ENCODE measurements at regions not wholly inside any gene's neighbourhood (a gene's known extent, or its start where the extent isn't known, plus 50 kb on each side); places are given as distances from the start of the nearest gene placed in this dataset.
"Not testable (repeated sequence)": the region's sequence is repeated elsewhere in the genome, so short reads cannot be mapped to it uniquely, and the experiment has no call there.

DNA sequence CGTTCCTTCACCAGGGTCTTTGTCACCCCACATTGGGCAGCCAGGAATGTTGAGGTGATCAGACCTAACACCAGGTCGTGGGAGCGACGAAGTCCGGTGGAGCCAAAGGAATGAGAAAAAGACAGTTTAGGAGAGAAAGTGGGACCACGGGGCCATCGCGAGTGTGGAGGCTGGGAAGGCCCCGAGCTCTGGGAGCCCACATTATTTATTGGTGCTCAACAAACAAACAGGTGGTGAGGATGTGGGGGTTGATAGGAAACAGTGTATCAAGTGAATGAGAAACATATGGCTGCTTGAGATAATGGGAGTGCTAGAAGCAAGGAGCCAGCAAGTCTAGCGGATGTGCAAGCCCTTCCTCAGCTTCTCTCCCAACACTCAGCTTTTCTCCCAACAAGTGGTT is 287.1 kb upstream of the SGK1 start:
- no peak for DNase-seq (ENCODE audit: low read depth in 2 of 2)

GRCh38 chr6:134604014-134604676 is 286.2 kb upstream of the SGK1 start:
- DNase-seq (ENCODE audit: low read depth in 2 of 2), result no peak

DNA sequence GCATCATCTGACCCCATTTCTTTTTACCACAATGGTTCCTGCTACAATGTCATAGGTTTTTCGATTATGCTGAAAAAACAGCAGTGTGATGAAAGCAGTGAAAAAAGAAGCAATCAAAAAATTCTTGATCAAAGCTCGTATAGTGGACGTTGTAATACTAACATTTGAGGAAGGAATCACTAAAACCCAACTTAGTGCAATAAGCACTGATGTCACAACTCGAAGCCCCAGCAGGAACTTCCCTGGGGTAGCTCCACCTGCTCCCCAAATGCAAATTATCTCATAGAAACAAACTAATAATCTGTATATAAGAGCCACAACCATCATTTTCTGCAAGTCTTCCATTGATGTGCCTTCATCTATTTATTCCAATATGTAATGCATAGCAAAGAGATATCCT is 285.6 kb upstream of the SGK1 start:
- DNase-seq (ENCODE audit: low read depth in 2 of 2), result no peak

- DNase-seq (ENCODE audit: low read depth in 2 of 2), result no peak
Observed at GRCh38 chr6:134602123-134602522, 284.2 kb upstream of the SGK1 start.

GRCh38 chr6:134600671-134601070 is 282.8 kb upstream of the SGK1 start:
- DNase-seq (ENCODE audit: low read depth in 2 of 2), result no peak

DNA sequence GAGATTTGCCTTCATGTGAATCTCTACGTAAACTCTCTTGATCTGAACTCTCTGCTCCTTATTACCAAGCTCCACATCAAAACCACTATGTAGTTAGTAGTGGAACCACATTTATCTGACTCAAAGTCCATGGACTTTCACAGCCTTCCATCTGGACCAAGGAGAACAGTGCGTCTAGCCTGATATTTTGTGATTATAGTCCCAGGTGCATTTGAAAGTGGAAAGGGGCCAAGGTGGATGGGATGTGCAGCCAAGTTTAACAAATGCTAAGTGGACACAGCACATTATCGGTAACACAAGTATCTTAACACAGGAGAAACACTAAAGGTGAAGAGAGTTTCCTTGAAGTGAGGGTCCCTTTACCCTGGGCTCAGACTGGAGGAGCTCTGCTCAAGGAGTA is 281.2 kb upstream of the SGK1 start:
- no peak for DNase-seq (ENCODE audit: low read depth in 2 of 2)

DNA sequence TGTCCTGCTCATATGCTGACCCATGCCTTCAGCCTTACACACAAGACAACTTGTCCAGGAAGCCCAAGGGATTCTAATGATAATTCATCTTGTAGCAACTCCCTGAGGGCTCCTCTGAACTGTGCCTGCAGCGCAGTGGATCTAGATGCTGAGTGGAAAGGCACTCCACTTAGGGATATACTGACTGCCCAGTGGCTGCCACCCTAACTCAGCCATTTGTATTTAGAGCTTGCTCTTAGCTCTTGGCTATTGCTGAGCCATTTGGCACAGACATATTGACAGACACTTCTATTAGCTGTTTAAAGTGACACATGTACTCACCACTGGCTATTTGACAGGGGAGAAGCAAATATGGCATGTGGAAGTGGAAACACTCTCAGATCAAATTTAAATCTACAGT is 278.3 kb upstream of the SGK1 start:
- DNase-seq (ENCODE audit: low read depth in 2 of 2), result no peak

DNA sequence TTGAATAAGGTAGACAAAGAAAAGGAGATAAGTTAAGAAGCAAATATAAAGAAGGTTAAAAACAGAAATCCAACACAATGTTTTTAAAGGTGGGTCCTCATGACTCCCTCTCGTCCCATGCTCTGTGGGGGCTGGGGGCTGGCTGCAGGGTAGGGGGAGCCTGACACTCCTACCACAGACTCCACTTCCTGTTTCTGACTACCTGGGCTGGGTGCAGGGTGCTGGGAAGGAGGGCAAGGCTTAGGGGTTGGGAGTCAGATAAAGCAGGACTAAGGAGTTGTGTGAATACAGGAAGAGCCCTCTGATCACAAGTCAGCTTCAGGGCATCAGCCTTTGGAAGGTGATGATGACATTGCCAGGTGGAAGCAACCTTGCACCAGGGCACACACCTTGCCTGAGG is 277.0 kb upstream of the SGK1 start:
- DNase-seq (ENCODE audit: low read depth in 2 of 2), result no peak

DNA sequence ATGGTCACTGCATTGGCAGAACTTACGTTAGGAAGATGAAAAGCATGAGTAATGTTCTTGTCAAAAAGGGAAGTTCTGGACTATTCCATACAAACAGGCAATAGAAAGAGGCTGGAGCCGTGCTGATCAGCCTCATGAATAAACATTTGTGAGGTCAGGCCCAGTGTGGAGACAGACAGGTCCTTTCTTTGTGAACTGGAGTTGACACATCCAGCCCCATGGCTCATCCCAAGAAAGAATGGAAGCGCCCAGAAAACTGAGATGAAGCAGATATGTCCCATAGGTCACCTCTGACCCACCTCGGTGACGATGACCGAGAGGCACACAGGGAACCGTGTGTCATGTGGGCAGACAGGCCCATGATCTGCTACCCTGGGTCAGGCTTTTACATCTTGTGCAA is 276.0 kb upstream of the SGK1 start:
- no peak for DNase-seq (ENCODE audit: low read depth in 2 of 2)

DNA sequence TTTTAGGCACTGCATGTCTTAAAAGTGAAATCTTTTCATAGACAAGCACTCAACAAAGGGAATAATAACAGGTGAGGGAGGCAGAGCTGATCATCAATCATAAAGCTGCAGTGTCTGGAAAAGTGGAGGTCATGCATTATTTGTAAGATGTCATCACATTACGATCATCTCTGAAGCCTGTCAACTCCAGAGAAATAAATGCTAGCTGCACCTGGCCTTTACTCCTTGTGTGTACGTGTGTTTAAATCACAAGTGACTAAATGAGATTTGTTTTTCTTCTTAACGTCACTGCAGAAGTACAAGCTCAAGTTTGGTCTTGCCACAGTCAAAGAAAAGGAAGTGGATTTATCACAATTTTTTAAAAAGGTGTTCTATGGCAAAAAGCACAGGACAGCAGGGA is 275.5 kb upstream of the SGK1 start:
- no peak for DNase-seq (ENCODE audit: low read depth in 2 of 2)

- no peak for DNase-seq (ENCODE audit: low read depth in 2 of 2)
Observed at GRCh38 chr6:134593024-134593423, 275.1 kb upstream of the SGK1 start.

- no peak for DNase-seq (ENCODE audit: low read depth in 2 of 2)
Observed at GRCh38 chr6:134590449-134590848, 272.5 kb upstream of the SGK1 start.

DNA sequence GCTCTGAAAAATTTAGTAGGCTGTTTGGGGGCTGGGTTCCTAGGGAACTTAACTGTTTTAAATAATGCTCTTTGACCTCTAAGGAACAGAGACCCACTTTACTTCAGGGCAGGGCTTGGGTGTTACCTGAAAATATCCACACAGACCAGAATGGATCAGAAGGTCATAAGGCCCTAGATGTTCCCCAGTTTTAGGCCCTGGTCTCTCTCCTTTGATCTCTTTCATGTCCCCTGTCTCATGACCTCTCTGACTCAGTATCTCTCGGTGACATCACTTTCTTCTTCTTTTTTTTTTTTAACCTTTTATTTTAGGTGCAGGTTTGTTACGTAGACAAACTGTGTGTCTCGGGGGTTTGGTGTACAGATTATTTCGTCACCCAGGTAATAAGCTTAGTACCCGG is 272.1 kb upstream of the SGK1 start:
- no peak for DNase-seq (ENCODE audit: low read depth in 2 of 2)

GRCh38 chr6:134589512-134589911 is 271.6 kb upstream of the SGK1 start:
- DNase-seq (ENCODE audit: low read depth in 2 of 2), result no peak

- DNase-seq (ENCODE audit: low read depth in 2 of 2), result no peak
Observed at GRCh38 chr6:134588267-134588666, 270.4 kb upstream of the SGK1 start.

DNA sequence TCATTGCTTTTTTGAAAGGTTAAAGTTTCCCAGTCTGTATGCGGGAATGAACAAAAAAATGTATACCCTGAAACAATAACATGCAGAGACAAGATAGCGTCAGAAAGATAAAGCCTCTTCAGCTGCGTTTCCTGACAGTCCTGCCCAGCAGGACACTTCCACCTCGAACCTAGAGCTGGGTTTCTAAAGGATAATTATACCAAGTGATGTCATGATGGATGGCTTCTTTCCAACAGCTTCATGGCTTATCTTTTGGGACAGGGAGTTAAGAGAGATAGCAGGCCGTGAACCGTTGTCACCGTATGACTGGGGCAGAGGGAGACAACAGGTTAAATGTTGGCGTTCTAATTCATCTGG is 267.6 kb upstream of the SGK1 start:
- no peak for DNase-seq (ENCODE audit: low read depth in 2 of 2)

GRCh38 chr6:134584847-134585516 is 267.1 kb upstream of the SGK1 start:
- DNase-seq (ENCODE audit: low read depth in 2 of 2), result no peak

GRCh38 chr6:134577998-134578397 is 260.1 kb upstream of the SGK1 start:
- no peak for DNase-seq (ENCODE audit: low read depth in 2 of 2)

GRCh38 chr6:134575221-134575620 is 257.3 kb upstream of the SGK1 start:
- DNase-seq (ENCODE audit: low read depth in 2 of 2), result no peak

GRCh38 chr6:134574491-134574890 is 256.6 kb upstream of the SGK1 start:
- no peak for DNase-seq (ENCODE audit: low read depth in 2 of 2)

- not testable (repeated sequence) for DNase-seq (ENCODE audit: low read depth in 2 of 2)
Observed at GRCh38 chr6:134569996-134570395, 252.1 kb upstream of the SGK1 start.

GRCh38 chr6:134564705-134565104 is 246.8 kb upstream of the SGK1 start:
- DNase-seq (ENCODE audit: low read depth in 2 of 2), result no peak

GRCh38 chr6:134560019-134560418 is 242.1 kb upstream of the SGK1 start:
- no peak for DNase-seq (ENCODE audit: low read depth in 2 of 2)

DNA sequence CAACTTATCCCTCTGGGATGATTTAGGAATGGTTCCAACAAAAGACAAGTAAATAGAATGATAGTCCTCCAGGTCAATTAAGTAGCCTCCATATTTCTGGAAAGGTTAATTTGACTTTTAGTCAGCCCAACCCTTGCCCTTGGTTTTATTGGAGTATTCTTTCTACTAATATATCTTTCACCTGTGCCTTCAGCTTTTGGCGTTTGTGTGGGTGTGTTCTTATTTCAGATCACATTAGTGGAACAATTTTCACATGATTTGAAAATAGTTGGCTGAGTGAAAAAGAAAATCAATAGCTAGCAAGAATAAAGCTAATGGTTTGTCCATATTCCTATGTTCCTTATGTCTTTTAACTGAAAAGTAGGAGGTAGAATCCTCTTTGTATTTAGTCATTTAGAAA is 239.6 kb upstream of the SGK1 start:
- DNase-seq (ENCODE audit: low read depth in 2 of 2), result no peak

Data from stimulated activated CD8-positive, alpha-beta memory T cell treated with anti-CD3 and anti-CD28 coated beads, Interleukin-7, amount 100 ng/mL, for 4 hours (primary cell).